Suprapubic skin (tissue), 4 donors: ENCODE measurements at regions not wholly inside any gene's neighbourhood (a gene's known extent, or its start where the extent isn't known, plus 50 kb on each side); places are given as distances from the start of the nearest gene placed in this dataset.

Source experiments
- EP300 ChIP-seq: sonication (generic); formaldehyde crosslinking; IDR thresholded peaks from one replicate; pipeline ENCODE4 v1.6.1; 2017; ENCODE audit warnings: antibody characterized with exemption
- POLR2A ChIP-seq, 2 donors: fragments of 450-650 bp; IDR thresholded peaks; one replicate each; pipeline ENCODE4 v1.6.1; 2017; ENCODE audit warnings: antibody characterized with exemption in 2 of 2, mild to moderate bottlenecking in 2 of 2, moderate library complexity in 2 of 2
- POLR2AphosphoS5 ChIP-seq, 3 donors: sonication (generic); formaldehyde crosslinking; IDR thresholded peaks; one replicate each; pipeline ENCODE4 v1.6.1; 2017; ENCODE audit warnings: antibody characterized with exemption in 3 of 3
- TF ChIP-seq, protein P1 (sequence below), 2 donors: fragments of 200-600 bp in 1 of 2; fragments of 450-650 bp in 1 of 2; sonication (generic) in 1 of 2; IDR thresholded peaks; one replicate each; pipeline ENCODE4 v1.5.1; 2016 to 2019; ENCODE audit warnings: antibody characterized with exemption in 2 of 2, mild to moderate bottlenecking in 1 of 2, moderate library complexity in 1 of 2

DNA sequence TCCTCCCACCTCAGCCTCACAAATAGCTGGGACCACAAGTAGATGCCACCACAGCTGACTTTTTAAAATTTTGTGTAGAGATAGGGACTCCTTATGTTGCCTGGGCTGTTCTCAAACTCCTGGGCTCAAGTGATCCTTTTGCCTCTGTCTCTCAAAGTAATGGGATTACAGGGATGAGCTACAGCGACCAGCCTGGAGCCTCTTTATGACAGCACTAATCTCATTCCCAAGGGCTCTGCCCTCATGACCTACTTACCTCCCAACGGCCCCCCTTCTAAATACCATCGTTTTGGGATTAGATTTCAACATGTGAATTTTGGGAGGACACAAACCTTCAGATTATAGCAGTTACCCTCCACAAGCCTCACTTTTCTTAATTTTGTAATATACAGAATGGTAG, 150.6 kb upstream of the FUT8 start:
- TF ChIP-seq, protein P1, sequence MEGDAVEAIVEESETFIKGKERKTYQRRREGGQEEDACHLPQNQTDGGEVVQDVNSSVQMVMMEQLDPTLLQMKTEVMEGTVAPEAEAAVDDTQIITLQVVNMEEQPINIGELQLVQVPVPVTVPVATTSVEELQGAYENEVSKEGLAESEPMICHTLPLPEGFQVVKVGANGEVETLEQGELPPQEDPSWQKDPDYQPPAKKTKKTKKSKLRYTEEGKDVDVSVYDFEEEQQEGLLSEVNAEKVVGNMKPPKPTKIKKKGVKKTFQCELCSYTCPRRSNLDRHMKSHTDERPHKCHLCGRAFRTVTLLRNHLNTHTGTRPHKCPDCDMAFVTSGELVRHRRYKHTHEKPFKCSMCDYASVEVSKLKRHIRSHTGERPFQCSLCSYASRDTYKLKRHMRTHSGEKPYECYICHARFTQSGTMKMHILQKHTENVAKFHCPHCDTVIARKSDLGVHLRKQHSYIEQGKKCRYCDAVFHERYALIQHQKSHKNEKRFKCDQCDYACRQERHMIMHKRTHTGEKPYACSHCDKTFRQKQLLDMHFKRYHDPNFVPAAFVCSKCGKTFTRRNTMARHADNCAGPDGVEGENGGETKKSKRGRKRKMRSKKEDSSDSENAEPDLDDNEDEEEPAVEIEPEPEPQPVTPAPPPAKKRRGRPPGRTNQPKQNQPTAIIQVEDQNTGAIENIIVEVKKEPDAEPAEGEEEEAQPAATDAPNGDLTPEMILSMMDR (IDR thresholded peaks at IDR 0.05), result no peak
- TF ChIP-seq EP300 (no peak), POLR2A (IDR thresholded peaks at IDR 0.05) (no peak), POLR2AphosphoS5 (IDR thresholded peaks at IDR 0.05) (no peak)
